HG03342 (cell line): ENCODE measurements at regions not wholly inside any gene's neighbourhood (a gene's known extent, or its start where the extent isn't known, plus 50 kb on each side); places are given as distances from the start of the nearest gene placed in this dataset.

Experiments used
- ATAC-seq: cut with Tn5 transposase; IDR thresholded peaks from one replicate; pipeline ENCODE4 v1.9.1; 2021; ENCODE audit warnings: mild to moderate bottlenecking, moderate library complexity; ENCODE audit not compliant: unreplicated experiment

DNA sequence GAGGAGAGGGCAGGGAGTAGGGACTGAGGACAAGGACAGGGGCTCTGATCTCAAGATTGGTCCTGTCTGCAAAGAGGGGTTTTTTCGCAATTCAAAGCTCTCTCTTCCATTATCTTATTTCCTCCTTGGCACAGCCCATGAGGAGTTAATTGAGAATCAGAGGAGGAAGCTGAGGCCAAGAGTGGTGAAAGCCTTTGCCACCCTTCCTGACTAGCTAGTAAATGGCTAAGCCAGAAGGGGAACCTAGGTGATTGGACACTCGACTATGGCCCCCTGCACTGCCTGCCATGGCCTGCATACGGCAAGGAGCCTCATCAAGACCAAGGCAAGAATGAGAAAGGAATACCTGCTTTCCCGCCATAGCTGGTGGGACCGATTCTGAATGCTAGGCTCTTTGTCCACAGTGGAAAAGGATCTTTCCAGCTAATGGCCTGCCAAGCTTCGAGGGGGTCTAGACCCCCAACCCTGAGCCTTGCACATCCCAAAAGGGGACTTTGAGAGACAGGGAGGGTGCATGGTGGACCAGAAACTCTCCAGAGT, 237.9 kb downstream of the HAUS1 start:
- ATAC-seq = no peak

DNA sequence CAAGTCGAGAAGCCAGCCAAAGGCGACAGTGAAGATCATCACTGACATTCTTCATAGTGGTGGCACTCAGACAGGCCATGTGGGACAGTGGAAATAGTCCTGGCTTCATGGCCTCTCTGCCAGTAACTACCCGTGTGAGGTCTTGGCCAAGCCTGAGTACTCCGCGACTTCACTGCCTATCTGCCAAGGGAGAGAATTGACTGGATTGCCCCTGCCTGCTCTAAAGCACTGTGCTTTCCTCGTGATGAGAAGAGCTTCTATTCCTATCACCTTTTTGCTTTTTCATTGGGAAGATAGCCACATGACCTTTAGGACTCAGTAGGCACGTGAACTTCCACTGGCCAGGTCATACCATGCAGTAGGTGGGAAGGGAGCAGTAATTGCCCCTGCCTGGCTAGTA, 239.3 kb downstream of the HAUS1 start:
- no peak for ATAC-seq

DNA sequence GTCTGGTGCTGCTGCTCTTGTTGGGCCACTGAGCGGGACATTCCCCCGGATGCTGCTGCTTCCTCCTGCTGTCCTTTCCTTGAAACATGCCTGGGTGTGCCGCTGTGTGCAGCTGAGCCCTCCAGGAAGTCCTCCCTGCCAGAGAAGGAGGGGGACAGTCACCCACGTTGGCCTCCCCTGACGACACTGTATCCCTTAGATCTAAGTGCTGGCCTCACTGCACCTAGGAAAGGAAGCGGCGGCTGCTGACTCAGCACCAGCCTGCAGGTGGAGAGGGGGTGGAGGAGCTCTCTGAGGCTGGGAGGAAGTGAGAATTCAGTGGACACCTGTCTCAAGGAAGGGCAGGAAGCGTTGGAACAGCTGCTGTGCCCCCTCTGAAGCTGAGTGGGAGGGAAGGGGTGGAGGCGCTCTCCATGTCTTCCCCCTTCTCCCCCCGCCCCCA, 239.8 kb downstream of the HAUS1 start:
- peak; percentile 76 for ATAC-seq

DNA sequence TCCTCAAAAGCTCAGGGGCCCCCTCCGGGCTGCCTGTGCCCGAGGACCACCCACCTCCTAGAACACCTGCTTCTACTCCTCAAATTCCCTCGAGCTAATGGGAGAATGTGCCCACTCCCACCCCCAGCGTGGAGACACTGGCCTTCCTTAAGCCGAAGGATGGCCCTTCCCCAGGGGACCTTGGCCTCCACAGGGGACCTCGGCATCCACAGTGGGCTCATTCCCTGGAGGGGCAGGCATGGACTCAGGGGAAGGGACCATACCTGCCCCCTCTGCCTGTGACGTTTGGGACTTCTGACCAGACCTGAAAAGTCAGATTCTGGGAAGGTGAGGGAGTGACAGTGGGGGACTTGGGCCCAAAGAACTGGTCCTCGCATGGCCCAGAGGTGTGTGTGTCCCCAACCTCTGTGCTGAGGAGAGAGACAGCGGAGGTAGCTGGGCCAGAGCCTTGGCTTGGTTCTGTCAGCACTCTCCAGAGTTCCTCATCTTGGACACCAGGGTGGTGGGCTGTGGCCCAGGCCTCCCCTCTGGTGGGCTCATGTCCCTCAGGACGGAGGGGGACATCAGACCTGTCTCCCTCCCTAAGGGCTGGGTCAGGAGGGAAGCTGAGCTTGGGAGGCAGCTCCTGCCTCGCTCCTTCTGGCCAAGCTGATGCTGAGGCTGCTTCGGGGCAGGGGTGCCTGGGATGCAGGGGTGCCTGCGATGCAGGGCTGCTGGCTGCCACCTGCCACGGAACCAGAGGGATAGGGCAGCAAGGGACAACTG, 240.4 kb downstream of the HAUS1 start:
- no peak for ATAC-seq

DNA sequence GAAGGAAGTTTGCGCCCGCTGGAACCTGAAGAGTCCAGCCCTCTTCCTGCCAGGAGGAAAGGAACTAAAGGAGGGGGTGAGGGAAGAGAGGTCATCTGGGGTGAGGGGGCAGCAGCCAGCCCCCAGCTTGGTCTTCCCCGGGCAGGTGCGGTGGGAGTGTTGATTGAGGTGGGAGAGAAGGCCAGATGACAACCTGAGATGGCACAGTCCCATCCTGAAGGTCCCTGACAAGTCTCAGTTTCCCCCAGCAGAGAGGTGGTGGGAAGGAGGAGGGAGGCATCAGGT, 240.9 kb downstream of the HAUS1 start:
- ATAC-seq = no peak

DNA sequence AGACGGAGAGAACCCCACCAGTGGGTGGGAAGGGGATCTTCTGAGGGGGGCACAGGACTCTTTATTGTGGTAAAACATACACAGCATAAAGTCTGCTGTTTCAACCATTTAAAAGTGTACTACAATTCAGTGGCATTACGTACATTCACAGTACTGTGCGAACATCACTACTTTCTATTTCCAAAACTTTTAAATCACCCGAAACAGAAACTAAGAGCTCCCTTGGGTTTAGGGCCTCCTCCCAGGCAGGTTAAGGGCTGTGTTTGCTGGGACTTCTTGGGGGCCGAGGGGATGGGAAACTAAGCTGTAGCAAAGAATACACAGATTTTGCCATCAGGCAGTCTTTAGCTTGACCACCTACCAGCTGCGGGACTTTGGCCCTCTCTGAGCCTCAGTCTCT, 242.0 kb downstream of the HAUS1 start:
- peak; percentile 47 for ATAC-seq

DNA sequence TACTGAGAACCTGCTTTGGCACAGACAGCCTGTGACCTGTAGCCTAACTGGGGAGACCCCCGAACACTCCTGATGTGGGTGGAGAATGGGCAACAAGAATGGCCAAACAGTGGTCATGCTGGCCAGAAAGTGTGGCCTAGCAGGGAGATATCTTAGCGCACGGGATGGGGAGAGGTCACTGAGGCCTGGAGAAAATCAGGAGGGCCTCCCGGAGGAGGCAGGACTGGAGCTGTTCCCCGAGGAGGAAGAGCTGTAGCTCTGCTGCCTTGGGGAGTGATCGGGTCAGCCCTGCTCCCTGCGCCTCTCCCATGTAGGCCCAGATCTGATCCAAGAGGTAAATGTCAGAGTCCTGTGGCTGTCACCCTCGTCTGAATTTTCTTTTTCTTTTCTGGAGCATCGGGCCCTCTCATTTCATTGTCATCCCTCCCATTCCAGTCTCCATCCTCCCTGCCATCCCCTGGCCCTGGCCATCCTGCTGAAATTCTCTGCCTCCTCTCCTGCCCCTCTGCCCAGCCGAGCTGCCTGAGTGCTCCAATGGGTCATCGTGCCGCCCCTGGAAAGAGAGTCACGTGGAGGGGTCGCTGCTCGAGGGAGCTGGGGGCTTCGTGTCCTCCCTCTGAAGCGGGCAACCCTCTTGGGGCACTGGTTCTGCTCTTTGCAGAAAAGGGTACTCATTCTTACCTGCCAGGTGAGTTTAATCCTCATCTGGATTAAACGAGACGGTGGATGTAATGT, 242.9 kb downstream of the HAUS1 start:
- no peak for ATAC-seq

DNA sequence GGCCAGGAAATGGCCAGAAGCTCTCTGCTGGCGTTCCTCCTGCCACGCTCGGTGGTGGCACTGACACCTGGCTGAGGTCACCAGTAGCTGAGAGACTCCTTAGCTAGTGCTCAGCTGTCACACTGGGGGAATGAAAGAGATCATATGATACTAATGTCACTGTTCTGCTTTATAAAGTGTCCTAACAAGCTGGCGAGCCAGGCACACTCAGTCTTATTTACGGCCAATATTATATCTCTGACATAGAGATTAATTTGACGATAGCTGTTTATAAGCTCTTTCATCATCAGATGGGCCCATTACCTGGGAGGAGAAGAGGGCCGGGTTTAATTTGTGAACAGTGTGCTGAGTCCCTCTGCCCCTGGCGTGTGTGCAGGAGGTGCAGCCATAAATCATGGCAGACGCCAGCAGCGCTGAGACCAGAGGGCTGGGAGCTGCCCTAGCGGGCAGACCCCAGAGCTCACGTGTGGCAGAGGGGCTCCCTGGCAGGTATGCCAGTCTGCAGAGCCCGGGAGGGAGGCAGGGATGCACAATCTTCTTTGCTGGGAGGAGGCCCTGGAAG, 246.5 kb downstream of the HAUS1 start:
- no peak for ATAC-seq

DNA sequence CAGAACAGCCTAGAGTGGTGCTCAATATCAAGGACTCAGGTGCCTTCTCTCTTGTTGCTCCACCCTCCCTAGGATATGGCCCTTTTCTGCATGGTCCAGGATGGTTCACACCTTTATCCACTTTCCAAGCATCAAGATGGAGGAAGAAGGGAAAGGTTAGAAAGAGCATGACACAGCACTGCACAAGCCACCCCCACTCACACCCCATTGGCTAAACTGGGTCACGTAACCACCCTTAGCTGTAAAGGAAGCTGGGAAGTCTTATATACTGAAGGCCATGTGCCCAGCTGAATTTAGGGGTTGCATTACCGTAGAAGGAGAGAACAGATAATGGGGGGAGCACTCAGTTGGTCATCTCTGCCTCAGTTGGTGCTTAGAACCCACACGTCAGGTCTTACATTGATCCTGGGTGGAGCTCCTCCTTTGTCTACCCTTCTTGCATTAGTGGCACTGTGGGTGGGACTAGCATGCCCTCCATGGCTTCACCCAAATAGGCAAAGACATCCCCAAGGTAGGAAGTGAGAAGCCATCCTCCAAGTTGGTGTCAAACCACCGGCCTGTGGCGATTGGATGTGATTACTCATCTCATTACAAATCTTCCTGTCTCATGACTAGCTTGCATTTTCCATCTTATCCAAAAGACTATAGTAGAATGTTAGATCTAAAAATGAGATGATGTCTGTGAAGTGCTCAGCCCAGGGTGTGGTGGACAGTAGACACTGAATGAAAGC, 248.5 kb downstream of the HAUS1 start:
- no peak for ATAC-seq

DNA sequence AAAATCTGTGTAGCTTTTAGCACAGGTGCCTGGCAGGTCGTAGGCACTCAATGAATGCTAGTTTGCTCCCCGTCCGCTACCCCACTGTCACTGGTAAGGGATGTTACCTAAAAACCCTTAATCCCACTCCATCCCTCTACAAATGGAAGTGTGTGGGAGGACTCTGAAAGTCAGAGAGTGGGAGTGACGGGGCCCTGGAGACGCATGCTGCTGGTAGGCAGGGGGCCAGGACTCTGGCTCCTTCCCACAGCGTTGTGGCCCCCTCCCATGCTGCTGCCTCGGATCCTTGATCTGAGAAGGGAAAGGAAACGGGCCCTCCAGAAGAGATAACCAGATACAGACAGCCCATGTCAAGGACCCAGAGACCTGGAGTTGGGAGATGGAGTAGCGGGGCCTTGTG, 249.3 kb downstream of the HAUS1 start:
- no peak for ATAC-seq

DNA sequence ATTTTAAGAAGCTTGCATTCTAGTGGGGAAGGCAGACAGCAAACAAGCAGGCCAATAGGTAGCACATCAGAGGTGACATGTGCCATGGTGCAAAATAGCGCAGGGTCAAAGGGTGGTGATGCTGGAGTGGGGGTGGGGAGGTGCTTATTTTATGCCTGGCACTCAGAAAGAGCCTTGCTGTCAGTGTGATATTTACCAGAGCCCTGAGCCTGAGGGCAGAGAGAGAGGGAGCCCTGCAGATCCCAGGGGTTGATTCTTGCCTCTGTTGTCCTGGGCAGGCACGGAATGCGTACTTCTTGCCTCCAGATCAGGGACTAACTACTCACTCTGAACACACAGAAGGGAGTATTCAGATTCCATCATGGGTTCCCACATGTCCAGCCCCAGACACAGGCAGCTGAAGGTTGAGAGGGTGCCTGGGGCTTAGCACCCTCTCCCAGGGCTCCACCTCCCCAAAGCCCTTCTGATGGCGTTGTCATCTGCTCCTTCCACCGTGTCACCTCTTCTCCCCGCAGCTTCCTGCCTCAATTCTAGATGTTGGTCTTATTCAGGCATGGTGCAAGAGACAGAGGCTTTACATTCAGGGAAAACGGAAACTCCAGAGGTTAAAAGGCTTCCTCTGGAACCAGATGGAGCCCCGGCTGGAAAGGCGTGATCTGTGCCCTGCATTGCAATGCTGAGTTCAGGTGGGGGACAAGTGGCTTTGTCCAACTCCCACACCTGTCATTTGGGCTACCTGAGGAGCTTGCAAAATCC, 252.3 kb downstream of the HAUS1 start:
- no peak for ATAC-seq

DNA sequence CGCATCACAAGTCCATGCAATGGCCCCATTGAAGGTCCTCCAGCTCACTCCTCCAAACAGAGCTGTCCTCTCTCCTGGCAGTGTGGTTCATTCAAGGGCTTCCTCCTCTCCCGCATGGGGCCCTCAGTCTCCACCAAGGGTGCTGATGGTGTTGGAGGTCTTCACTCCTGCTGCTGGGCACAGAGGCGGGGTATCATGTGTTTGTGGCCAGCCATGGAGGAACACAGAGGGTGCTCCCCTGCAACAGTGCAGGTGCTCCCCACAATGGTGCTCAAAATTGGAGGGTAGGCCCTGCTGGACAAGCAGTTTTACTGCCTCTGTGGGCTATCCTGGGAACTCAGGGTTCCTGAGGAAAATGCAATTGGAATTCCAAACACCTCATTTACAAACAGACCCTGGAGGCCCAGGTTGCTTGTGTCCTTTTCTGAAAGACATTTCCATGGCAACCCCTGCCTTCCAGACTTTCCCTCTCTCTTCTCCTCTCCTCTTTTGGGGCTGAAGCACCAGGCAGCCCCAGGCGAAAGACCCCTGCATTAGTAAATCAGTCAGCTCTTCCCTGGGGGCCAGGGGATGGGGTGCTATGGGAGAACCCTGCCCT, 256.0 kb downstream of the HAUS1 start:
- no peak for ATAC-seq

DNA sequence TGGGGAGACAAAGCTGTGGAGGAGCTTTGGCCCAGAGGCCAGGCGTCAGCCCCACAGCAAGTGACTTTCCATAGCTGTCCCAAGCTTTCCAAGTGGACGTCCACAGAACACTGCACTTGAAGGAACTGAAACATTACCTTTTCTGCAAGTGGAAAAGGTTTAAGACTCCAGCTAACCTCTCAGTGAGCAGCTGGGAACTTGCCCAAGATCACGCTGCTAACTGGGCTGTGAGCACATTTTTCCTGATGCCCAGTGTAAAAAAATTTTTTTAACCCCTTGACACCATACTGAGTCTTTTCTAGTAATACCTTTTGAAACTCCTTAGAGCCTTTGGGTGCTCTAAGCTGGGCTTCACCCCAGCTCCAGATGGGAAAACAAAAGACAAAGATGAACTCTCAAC, 256.7 kb downstream of the HAUS1 start:
- ATAC-seq = no peak

DNA sequence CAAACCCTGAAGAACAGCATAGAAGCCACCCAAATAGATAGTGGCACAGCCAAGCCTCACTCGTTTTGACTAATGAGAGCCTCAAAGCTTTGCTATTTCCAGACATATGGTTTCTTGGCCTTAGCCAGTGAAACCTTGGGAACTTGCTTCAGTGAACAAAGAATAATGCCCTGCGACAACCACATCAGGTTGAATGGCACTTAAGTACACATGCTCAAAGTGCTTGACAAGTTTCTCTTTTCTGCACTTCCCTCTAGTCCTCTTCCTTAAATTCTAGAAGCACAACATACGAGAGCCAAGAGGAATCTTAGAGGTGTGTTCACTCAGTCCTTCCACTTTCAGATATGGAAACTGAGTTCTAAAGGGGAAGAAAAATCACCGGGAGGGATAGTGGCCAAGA, 258.3 kb downstream of the HAUS1 start:
- ATAC-seq = no peak

DNA sequence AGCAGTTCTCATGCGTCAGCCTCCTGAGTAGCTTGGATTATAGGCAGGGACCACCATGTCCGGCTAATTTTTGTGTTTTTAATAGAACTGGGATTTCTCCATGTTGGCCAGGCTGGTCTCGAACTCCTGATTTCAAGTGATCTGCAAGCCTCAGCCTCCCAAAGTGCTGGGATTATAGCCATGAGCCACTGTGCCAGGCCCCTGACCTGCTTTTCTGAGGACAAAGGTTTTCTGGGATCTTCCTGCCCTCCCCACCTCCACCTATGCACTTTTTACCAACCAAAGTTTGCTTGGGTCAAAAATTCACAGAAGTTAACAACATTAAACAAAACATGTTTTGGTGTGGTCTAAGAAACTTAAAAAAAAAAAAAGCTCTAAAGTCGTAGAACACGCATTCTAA, 259.9 kb downstream of the HAUS1 start:
- ATAC-seq = no peak

DNA sequence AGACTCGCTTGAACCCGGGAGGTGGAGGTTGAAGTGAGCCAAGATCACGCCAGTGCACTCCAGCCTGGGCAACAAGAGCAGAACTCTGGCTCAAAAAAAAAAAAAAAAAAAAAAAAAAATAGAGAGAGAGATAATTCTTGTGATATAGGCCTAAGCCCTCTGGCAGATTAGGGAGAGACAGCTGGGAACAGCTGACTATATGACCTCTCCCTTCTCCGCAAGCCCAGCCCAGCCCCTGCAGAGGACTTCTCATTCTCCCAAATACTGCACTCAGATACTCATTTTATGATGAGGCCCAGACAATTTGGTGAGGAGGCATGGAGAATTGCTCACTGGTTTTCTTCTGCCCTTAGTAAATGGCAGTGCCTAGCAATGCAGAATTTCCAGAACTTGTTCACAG, 262.0 kb downstream of the HAUS1 start:
- ATAC-seq = no peak

DNA sequence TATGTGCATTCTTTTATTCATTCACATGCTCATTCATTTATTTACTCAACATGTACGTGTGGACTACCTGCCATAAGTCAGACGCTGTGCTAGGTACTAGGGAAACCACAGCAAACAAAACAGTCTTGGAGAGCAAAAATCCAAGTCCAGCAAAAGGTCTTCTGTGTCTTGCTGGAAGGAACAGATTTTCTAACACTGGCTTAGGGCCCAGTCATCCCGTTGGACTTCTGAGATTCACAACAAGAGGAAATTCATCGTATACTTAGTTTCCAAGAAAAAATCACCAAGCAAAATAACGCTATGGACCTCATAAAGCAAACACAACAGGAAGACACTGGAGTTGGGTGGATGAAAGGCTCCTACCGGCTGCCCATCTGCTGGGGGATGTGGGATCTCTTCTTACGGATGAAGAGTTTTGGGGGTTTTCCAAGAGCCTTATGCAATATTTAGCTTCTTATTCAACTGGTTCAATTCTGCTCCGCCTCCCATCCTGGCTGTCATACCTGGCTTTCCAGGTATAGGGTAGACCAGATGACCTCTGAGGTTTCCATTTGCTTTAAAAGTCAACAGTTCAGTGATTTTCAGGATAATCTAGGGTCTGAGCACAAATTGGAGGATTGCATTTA, 262.7 kb downstream of the HAUS1 start:
- ATAC-seq = no peak

DNA sequence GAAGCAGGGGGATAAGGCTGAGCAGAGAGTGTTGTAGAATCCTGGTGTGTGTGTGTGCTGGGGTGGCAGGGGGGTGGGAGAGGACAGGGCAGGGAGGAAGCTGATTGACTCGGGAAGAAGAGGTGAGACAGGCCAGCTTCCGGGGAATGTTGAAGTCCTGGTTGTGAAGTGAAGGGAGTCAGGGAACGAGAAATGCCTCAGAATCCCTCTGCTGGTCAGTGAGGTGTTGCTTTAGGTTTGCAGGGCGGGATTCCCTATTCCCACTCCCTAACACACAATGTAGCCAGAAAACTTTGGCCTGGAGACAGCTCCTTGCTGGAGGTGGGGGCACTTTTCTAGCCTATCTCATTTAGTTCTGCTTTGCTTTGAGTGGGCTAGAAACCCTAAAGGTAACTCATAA, 265.1 kb downstream of the HAUS1 start:
- no peak for ATAC-seq

DNA sequence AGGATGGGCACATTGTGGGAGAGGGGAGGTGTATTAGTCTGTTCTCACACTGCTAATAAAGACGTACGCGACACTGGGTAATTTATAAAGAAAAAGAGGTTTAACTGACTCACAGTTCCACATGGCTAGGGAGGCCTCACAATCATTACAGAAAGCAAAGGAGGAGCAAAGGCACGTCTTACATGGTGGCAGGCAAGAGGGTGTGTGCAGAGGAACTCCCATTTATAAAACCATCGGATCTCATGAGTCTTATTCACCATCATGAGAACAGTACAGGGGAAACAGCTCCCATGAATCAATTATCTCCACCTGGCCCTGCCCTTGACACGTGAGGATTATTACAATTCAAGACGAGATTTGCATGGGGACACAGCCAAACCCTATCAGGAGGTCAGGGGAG, 266.7 kb downstream of the HAUS1 start:
- no peak for ATAC-seq

DNA sequence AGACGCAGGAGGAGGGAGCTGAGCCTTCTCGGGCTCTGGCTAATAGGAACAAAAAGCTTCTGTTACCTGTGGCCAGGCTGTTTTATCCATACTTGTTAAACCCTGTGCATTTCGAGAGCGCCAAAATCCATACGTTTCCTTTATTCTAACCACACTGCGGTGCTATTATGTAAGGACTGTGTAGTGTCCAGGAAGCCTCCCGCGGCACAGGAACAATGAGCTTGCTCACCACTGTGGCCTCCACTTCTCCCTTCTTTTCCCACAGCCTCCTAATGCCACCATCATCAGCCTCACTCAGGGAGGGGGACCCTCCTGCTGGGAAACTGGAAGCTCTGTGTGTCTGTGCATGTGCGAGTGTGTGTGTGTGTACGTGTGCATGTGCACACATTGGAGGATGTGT, 268.5 kb downstream of the HAUS1 start:
- ATAC-seq = no peak
